HepG2 (cell line): ENCODE measurements at regions not wholly inside any gene's neighbourhood (a gene's known extent, or its start where the extent isn't known, plus 50 kb on each side); places are given as distances from the start of the nearest gene placed in this dataset.

Experiments used
- ATAC-seq: fragments of 200-7000 bp; cut with Tn5 transposase; 3 replicates; pipeline ENCODE4 v1.9.1; 2020; ENCODE audit warnings: mild to moderate bottlenecking, moderate library complexity
- BruUV-seq: library from RNA; stranded (reverse); fragments of 400-500 nt; replicated peaks from 2 replicates; lab custom pipeline; 2021; lab: Mats Ljungman, UMichigan
- CTCF ChIA-PET: fragments of 300-600 bp; formaldehyde crosslinking; extraction: SDS; loops from one replicate; lab custom pipeline; 2021; ENCODE audit warnings: low total read pairs, inconsistent platforms, low intra/inter-chr PET ratio; lab: Yijun Ruan, JAX
- POLR2A ChIA-PET: fragments of 350-600 bp; sonication (Branson Sonifier 250); formaldehyde crosslinking; loops from one replicate; lab custom pipeline; 2020; ENCODE audit warnings: antibody characterized with exemption, inconsistent platforms; lab: Yijun Ruan, JAX
- DNase-seq: peaks from one replicate; pipeline ENCODE4 v3.0.0-alpha.2; 2015; ENCODE audit warnings: low spot score
- FAIRE-seq: peaks from 3 replicates; lab custom pipeline; 2011; peaks lifted over from hg19 to GRCh38; lab: Jason Lieb, UNC
- H2AFZ ChIP-seq: one replicate; pipeline ENCODE4 v1.6.1; 2011; ENCODE audit warnings: low read length, inconsistent platforms
- H3K27ac ChIP-seq: fragments of 300-600 bp; 3 replicates; pipeline ENCODE4 v1.8.0; 2011; ENCODE audit warnings: mixed run types, mild to moderate bottlenecking, mixed read lengths, low read length, inconsistent platforms; ENCODE audit not compliant: insufficient read depth; ENCODE audit errors: extremely low read length
- H3K27me3 ChIP-seq, 2 experiments: fragments of 200-600 bp in 1 of 2; 2 replicates in 1 of 2; 3 replicates in 1 of 2; pipeline versions ENCODE4 v1.6.0 to v1.8.0; 2011; ENCODE audit warnings: low read length in 2 of 2, mild to moderate bottlenecking in 2 of 2, moderate library complexity in 2 of 2, inconsistent platforms in 1 of 2; ENCODE audit not compliant: insufficient read depth in 2 of 2, control insufficient read depth in 1 of 2
- H3K36me3 ChIP-seq, 2 experiments: fragments of 200-600 bp in 1 of 2; replicated peaks in 1 of 2; 2 replicates in 1 of 2; 3 replicates in 1 of 2; pipeline versions ENCODE4 v1.5.1 to v1.8.0; 2011; ENCODE audit warnings: low read length in 2 of 2, inconsistent platforms in 1 of 2; ENCODE audit not compliant: insufficient read depth in 2 of 2, control insufficient read depth in 1 of 2
- H3K4me1 ChIP-seq: 2 replicates; pipeline ENCODE4 v1.5.1; 2012; ENCODE audit warnings: low read length, inconsistent platforms; ENCODE audit not compliant: insufficient read depth
- H3K4me2 ChIP-seq: 2 replicates; pipeline ENCODE4 v1.6.0; 2011; ENCODE audit warnings: low read depth, low read length, inconsistent platforms
- H3K4me3 ChIP-seq, 3 experiments: fragments of 200-600 bp in 1 of 3; sonication (generic), shearing (Covaris generic) in 1 of 3; replicated peaks in 1 of 3; 2 replicates each; pipeline ENCODE4 v1.5.1; 2011 to 2016; ENCODE audit warnings: low read length in 3 of 3, inconsistent platforms in 2 of 3, low read depth in 2 of 3, mild to moderate bottlenecking in 2 of 3, control low read depth in 1 of 3, mixed read lengths in 1 of 3; ENCODE audit not compliant: insufficient read depth in 1 of 3
- H3K79me2 ChIP-seq: one replicate; pipeline ENCODE4 v1.6.1; 2011; ENCODE audit warnings: low read length, inconsistent platforms; ENCODE audit not compliant: insufficient read depth
- H3K9ac ChIP-seq: 2 replicates; pipeline ENCODE4 v1.6.0; 2011; ENCODE audit warnings: mild to moderate bottlenecking, low read depth, low read length, inconsistent platforms; ENCODE audit not compliant: insufficient read depth
- H3K9me3 ChIP-seq: 2 replicates; pipeline ENCODE4 v1.5.1; 2012; ENCODE audit warnings: mild to moderate bottlenecking, low read length
- H4K20me1 ChIP-seq: 2 replicates; pipeline ENCODE4 v1.6.0; 2011; ENCODE audit warnings: inconsistent platforms, mild to moderate bottlenecking, low read length, moderate library complexity; ENCODE audit not compliant: insufficient read depth
- AGO2 ChIP-seq: fragments of 200-400 bp; formaldehyde crosslinking; optimal IDR thresholded peaks from 2 replicates; pipeline ENCODE3; 2017; ENCODE audit warnings: mild to moderate bottlenecking, low read depth, low read length, moderate library complexity
- FOXO1 ChIP-seq: sonication (generic); formaldehyde crosslinking; IDR thresholded peaks from 2 replicates; pipeline ENCODE4 v1.4.0; 2020; ENCODE audit warnings: missing genetic modification reagents
- ISL2 ChIP-seq: sonication (generic); formaldehyde crosslinking; IDR thresholded peaks from 2 replicates; pipeline ENCODE4 v1.5.0; 2020; ENCODE audit warnings: missing genetic modification reagents
- MXI1 ChIP-seq: IDR thresholded peaks from 3 replicates; pipeline ENCODE4 v1.6.1; 2012; ENCODE audit warnings: low read depth, low read length, inconsistent platforms, borderline replicate concordance
- NFIC ChIP-seq: IDR thresholded peaks from 2 replicates; pipeline ENCODE4 v1.6.1; 2012; ENCODE audit warnings: mild to moderate bottlenecking, low read length, inconsistent platforms
- POGK ChIP-seq: sonication (generic); formaldehyde crosslinking; conservative IDR thresholded peaks from 2 replicates; pipeline ENCODE4 v1.8.0; 2022; ENCODE audit warnings: mild to moderate bottlenecking, moderate library complexity, missing genetic modification reagents
- SRF ChIP-seq: IDR thresholded peaks from 2 replicates; pipeline ENCODE4 v1.6.1; 2011; ENCODE audit warnings: mild to moderate bottlenecking, low read depth, low read length, moderate library complexity
- SRSF9 ChIP-seq: fragments of 200-400 bp; formaldehyde crosslinking; IDR thresholded peaks from 2 replicates; pipeline ENCODE4 v1.6.1; 2018; ENCODE audit warnings: borderline replicate concordance, mild to moderate bottlenecking, low read depth, low read length; ENCODE audit not compliant: insufficient read depth, poor library complexity, severe bottlenecking
- SSRP1 ChIP-seq: IDR thresholded peaks from 2 replicates; pipeline ENCODE4 v1.6.1; 2016; ENCODE audit warnings: control low read depth
- ZBED4 ChIP-seq: sonication (generic); formaldehyde crosslinking; IDR thresholded peaks from 2 replicates; pipeline ENCODE4 v1.4.0; 2020; ENCODE audit warnings: missing genetic modification reagents, borderline replicate concordance
- ZBTB37 ChIP-seq: sonication (generic); formaldehyde crosslinking; IDR thresholded peaks from 2 replicates; pipeline ENCODE4 v1.4.0; 2020; ENCODE audit warnings: mild to moderate bottlenecking, missing genetic modification reagents
- ZNF264 ChIP-seq: sonication (generic); formaldehyde crosslinking; IDR thresholded peaks from 2 replicates; pipeline ENCODE4 v1.4.0; 2020; ENCODE audit warnings: missing genetic modification reagents
- ZNF34 ChIP-seq: sonication (generic); formaldehyde crosslinking; IDR thresholded peaks from 2 replicates; pipeline ENCODE4 v1.4.0; 2020; ENCODE audit warnings: mild to moderate bottlenecking, missing genetic modification reagents, borderline replicate concordance
- ZNF580 ChIP-seq: IDR thresholded peaks from 2 replicates; pipeline ENCODE4 v1.6.1; 2016; ENCODE audit warnings: low read depth, borderline replicate concordance
- ZNF709 ChIP-seq: sonication (generic); formaldehyde crosslinking; IDR thresholded peaks from 2 replicates; pipeline ENCODE4 v1.5.0; 2020; ENCODE audit warnings: mild to moderate bottlenecking, missing genetic modification reagents
- ZNF784 ChIP-seq: sonication (generic); formaldehyde crosslinking; IDR thresholded peaks from 2 replicates; pipeline ENCODE4 v1.5.1; 2020; ENCODE audit warnings: missing genetic modification reagents, mild to moderate bottlenecking, borderline replicate concordance
- WGBS: methylation state at CpG from one replicate; pipeline ENCODE4 v1.1.6; 2017; ENCODE audit warnings: low lambda C conversion rate; 5-methylcytosine and 5-hydroxymethylcytosine counted together
- in situ Hi-C: cut with HindIII; loops from 2 replicates; pipeline ENCODE4 v1.10.0; 2017; ENCODE audit warnings: low pct_unique_long_range_greater_than_20kb; ENCODE audit not compliant: extremely low pct_ligation_motif_present
- intact Hi-C: fragments of 100-400 bp; cut with micrococcal nuclease; formaldehyde crosslinking; loops from one replicate; pipeline ENCODE4 v1.10.0; 2022; ENCODE audit not compliant: unreplicated experiment

- CTCF ChIA-PET: no interaction called here
- no peak overlapping the region for H3K4me3 ChIP-seq
- DNase-seq: no peak
These were observed 74.2 kb upstream of the PLXNA4 start for GRCh38 chr7:132650498-132650897.

More at GRCh38 chr7:132650498-132650897, 74.2 kb upstream of the PLXNA4 start:
- WGBS: 15% methylated on average over 3 of the region's 3 CpGs
- FAIRE-seq: no peak
- BruUV-seq: no TSS peak
- Histone ChIP-seq H3K27me3 (peaks cover 2 to 9% of the 10 kb centered on the region in 2 experiments; a peak in 3 of 5 replicates), H4K20me1 (no peaks in the 10 kb centered on the region), H3K27ac (no peak overlapping the region), H2AFZ (no peak overlapping the region), H3K4me1 (no peaks in the 10 kb centered on the region), H3K9me3 (no peaks in the 10 kb centered on the region)
- intact Hi-C loops: no loop called here
- ATAC-seq: no peak
- POLR2A ChIA-PET: no interaction called here
- TF ChIP-seq ZBED4 (CRISPR knock-in tag) (no peak), FOXO1 (CRISPR knock-in tag) (no peak), ISL2 (CRISPR knock-in tag) (no peak), POGK (CRISPR knock-in tag) (no peak), SSRP1 (no peak), ZNF709 (CRISPR knock-in tag) (no peak), NFIC (no peak), ZNF264 (CRISPR knock-in tag) (no peak), ZBTB37 (no peak), SRF (no peak), ZNF580 (no peak), MXI1 (no peak), AGO2 (no peak), ZNF784 (CRISPR knock-in tag) (no peak), SRSF9 (no peak), ZNF34 (CRISPR knock-in tag) (no peak)
- TF ChIP-seq, all 625 proteins: peak for 0
- Histone ChIP-seq H3K79me2 (no peaks in the 10 kb centered on the region), H3K36me3 (no peaks in the 10 kb centered on the region), H3K9ac (no peak overlapping the region), H3K4me2 (no peak overlapping the region)
- in situ Hi-C loops: no loop called here
